H9 (cell line): ENCODE measurements at regions not wholly inside any gene's neighbourhood (a gene's known extent, or its start where the extent isn't known, plus 50 kb on each side); places are given as distances from the start of the nearest gene placed in this dataset.

ENCODE experiments used
- DNase-seq: peaks from one replicate; pipeline ENCODE4 v3.0.0-alpha.2; 2017
- H2AFZ ChIP-seq: one replicate; pipeline ENCODE4 v1.6.1; 2013; ENCODE audit warnings: mild to moderate bottlenecking, low read length, control low read depth, moderate library complexity
- H2AK5ac ChIP-seq: 2 replicates; pipeline ENCODE4 v1.6.1; 2013; ENCODE audit warnings: low read length, control low read depth, mixed read lengths; ENCODE audit not compliant: insufficient read length
- H2BK120ac ChIP-seq: one replicate; pipeline ENCODE4 v1.6.1; 2013; ENCODE audit warnings: low read depth, mild to moderate bottlenecking, low read length, control low read depth, inconsistent platforms; ENCODE audit not compliant: poor library complexity, severe bottlenecking
- H2BK12ac ChIP-seq: 2 replicates; pipeline ENCODE4 v1.6.1; 2013; ENCODE audit warnings: low read length, control low read depth, mixed read lengths, low read depth; ENCODE audit not compliant: insufficient read length
- H2BK15ac ChIP-seq: 2 replicates; pipeline ENCODE4 v1.6.1; 2013; ENCODE audit warnings: low read depth, low read length, control low read depth
- H2BK20ac ChIP-seq: one replicate; pipeline ENCODE4 v1.6.1; 2013; ENCODE audit warnings: low read depth, mild to moderate bottlenecking, low read length, control low read depth, inconsistent platforms; ENCODE audit not compliant: poor library complexity, severe bottlenecking
- H2BK5ac ChIP-seq: 2 replicates; pipeline ENCODE4 v1.6.1; 2013; ENCODE audit warnings: low read length, control low read depth, mixed read lengths; ENCODE audit not compliant: insufficient read length
- H3K14ac ChIP-seq: 2 replicates; pipeline ENCODE4 v1.6.1; 2013; ENCODE audit warnings: low read length, control low read depth; ENCODE audit not compliant: insufficient read depth
- H3K18ac ChIP-seq: 2 replicates; pipeline ENCODE4 v1.6.1; 2013; ENCODE audit warnings: low read depth, mild to moderate bottlenecking, mixed read lengths, low read length, control low read depth; ENCODE audit not compliant: insufficient read length
- H3K23ac ChIP-seq: 2 replicates; pipeline ENCODE4 v1.6.1; 2013; ENCODE audit warnings: low read length, control low read depth, mixed read lengths, low read depth; ENCODE audit not compliant: insufficient read length
- H3K23me2 ChIP-seq: 2 replicates; pipeline ENCODE4 v1.6.1; 2013; ENCODE audit warnings: low read depth, mild to moderate bottlenecking, mixed read lengths, low read length, control low read depth; ENCODE audit not compliant: insufficient read length, poor library complexity, severe bottlenecking
- H3K27ac ChIP-seq: 2 replicates; pipeline ENCODE4 v1.5.1; 2013; ENCODE audit warnings: low read length, control low read depth, mixed read lengths, low read depth; ENCODE audit not compliant: insufficient read length
- H3K27me3 ChIP-seq: 2 replicates; pipeline ENCODE4 v1.6.1; 2013; ENCODE audit warnings: low read length, control low read depth, inconsistent platforms; ENCODE audit not compliant: insufficient read depth
- H3K4ac ChIP-seq: 2 replicates; pipeline ENCODE4 v1.6.1; 2013; ENCODE audit warnings: low read depth, mild to moderate bottlenecking, control low read depth, inconsistent platforms, low read length, moderate library complexity
- H3K4me1 ChIP-seq: 2 replicates; pipeline ENCODE4 v1.6.1; 2013; ENCODE audit warnings: low read length, control low read depth, inconsistent platforms; ENCODE audit not compliant: insufficient read depth
- H3K4me2 ChIP-seq: 2 replicates; pipeline ENCODE4 v1.6.1; 2013; ENCODE audit warnings: low read length, control low read depth, mixed read lengths; ENCODE audit not compliant: insufficient read length, insufficient read depth
- H3K56ac ChIP-seq: 2 replicates; pipeline ENCODE4 v1.6.1; 2013; ENCODE audit warnings: low read depth, mild to moderate bottlenecking, mixed read lengths, low read length, control low read depth; ENCODE audit not compliant: insufficient read length
- H3K79me1 ChIP-seq: 2 replicates; pipeline ENCODE4 v1.6.1; 2013; ENCODE audit warnings: low read depth, mild to moderate bottlenecking, moderate library complexity, low read length, control low read depth, inconsistent platforms; ENCODE audit not compliant: insufficient read depth, poor library complexity, severe bottlenecking
- H3K79me2 ChIP-seq: 2 replicates; pipeline ENCODE4 v1.6.1; 2013; ENCODE audit warnings: low read length, control low read depth, inconsistent platforms; ENCODE audit not compliant: insufficient read depth
- H3K9ac ChIP-seq: 2 replicates; pipeline ENCODE4 v1.6.1; 2013; ENCODE audit warnings: low read length, control low read depth, mixed read lengths; ENCODE audit not compliant: insufficient read length; ENCODE audit errors: extremely low read depth
- H3K9me3 ChIP-seq: one replicate; pipeline ENCODE4 v1.6.1; 2013; ENCODE audit warnings: low read depth, low read length, inconsistent platforms; ENCODE audit not compliant: control insufficient read depth
- H3T11ph ChIP-seq: one replicate; pipeline ENCODE4 v1.6.1; 2013; ENCODE audit warnings: mild to moderate bottlenecking, low read length, control low read depth, inconsistent platforms
- H4K20me1 ChIP-seq: one replicate; pipeline ENCODE4 v1.6.1; 2013; ENCODE audit not compliant: control insufficient read depth, insufficient read length, insufficient read depth
- H4K5ac ChIP-seq: 2 replicates; pipeline ENCODE4 v1.6.1; 2013; ENCODE audit warnings: low read depth, mild to moderate bottlenecking, mixed read lengths, low read length, control low read depth; ENCODE audit not compliant: insufficient read length
- H4K8ac ChIP-seq: replicated peaks from 2 replicates; pipeline ENCODE4 v1.6.1; 2013; ENCODE audit warnings: low read length, control low read depth, mixed read lengths, low read depth; ENCODE audit not compliant: insufficient read length
- H4K91ac ChIP-seq: 2 replicates; pipeline ENCODE4 v1.6.1; 2013; ENCODE audit warnings: low read depth, mild to moderate bottlenecking, moderate library complexity, mixed read lengths, low read length, control low read depth; ENCODE audit not compliant: insufficient read length
- H3K27ac Mint-ChIP-seq, 3 experiments: 2 replicates in 2 of 3; 3 replicates in 1 of 3; pipeline ENCODE4 v1.8.0; 2020 to 2021; ENCODE audit warnings: mixed read lengths in 3 of 3, mild to moderate bottlenecking in 1 of 3, moderate library complexity in 1 of 3
- H3K27me3 Mint-ChIP-seq: 2 replicates; pipeline ENCODE4 v1.8.0; 2021; ENCODE audit warnings: low read depth, mild to moderate bottlenecking, moderate library complexity, mixed read lengths
- H3K36me3 Mint-ChIP-seq, 3 experiments: 2 replicates in 2 of 3; 3 replicates in 1 of 3; pipeline ENCODE4 v1.8.0; 2020 to 2021; ENCODE audit warnings: low read depth in 3 of 3, mixed read lengths in 3 of 3; ENCODE audit not compliant: insufficient read depth in 1 of 3
- H3K4me1 Mint-ChIP-seq, 2 experiments: 2 replicates each; pipeline ENCODE4 v1.8.0; 2020; ENCODE audit warnings: mixed read lengths in 2 of 2
- H3K4me3 Mint-ChIP-seq, 2 experiments: 2 replicates in 1 of 2; 3 replicates in 1 of 2; pipeline ENCODE4 v1.8.0; 2020 to 2021; ENCODE audit warnings: mild to moderate bottlenecking in 2 of 2, mixed read lengths in 2 of 2, moderate library complexity in 1 of 2
- H3K9me3 Mint-ChIP-seq, 2 experiments: 2 replicates in 1 of 2; 3 replicates in 1 of 2; pipeline ENCODE4 v1.8.0; 2020; ENCODE audit warnings: mild to moderate bottlenecking in 2 of 2, mixed read lengths in 2 of 2, moderate library complexity in 1 of 2
- WGBS: extraction: QIAGEN DNeasy Blood & Tissue Kit; methylation state at CpG from one replicate; pipeline ENCODE4 v1.1.7; 2013; ENCODE audit warnings: missing lambda C conversion rate, low lambda C conversion rate, mixed read lengths; ENCODE audit not compliant: insufficient read length; ENCODE audit errors: extremely low coverage; 5-methylcytosine and 5-hydroxymethylcytosine counted together
- TF ChIP-seq, protein P1 (sequence below): fragments of 200-600 bp; sonication (generic); conservative IDR thresholded peaks from 3 replicates; pipeline ENCODE4 v1.8.0; 2021; ENCODE audit warnings: antibody characterized with exemption, mild to moderate bottlenecking

DNA sequence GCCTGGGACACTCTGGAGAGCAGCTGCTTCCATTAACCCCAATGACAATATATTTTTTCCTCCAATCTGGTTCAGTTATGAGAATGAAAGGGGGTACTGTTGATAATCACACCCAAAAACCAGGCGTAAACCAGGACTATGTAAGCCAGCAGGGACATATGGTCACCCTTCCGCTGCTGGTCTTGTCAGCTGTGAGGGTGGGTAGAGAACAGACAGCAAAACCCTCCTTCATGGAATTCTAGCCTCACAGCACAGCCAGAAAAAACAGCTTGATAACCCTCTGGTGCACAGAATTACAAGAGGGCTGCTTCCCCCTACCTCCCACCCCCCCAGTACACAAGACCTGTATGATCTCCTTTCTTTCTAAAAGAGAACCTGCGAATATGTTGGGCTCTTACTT is 368.8 kb upstream of the ZMIZ1 start:
- Histone ChIP-seq H3K9ac (no peak overlapping the region), H3K4me2 (no peak overlapping the region), H2BK12ac (no peak overlapping the region), H2BK5ac (no peak overlapping the region), H3K27me3 (no peaks in the 10 kb centered on the region), H3K23me2 (no peaks in the 10 kb centered on the region), H2BK120ac (no peak overlapping the region), H3K18ac (no peak overlapping the region), H3K23ac (no peak overlapping the region), H3K9me3 (no peaks in the 10 kb centered on the region), H4K8ac (no peak overlapping the region), H3T11ph (no peak overlapping the region), H3K14ac (no peak overlapping the region), H3K79me2 (no peaks in the 10 kb centered on the region), H3K56ac (no peak overlapping the region), H2BK15ac (no peak overlapping the region), H4K5ac (no peak overlapping the region), H3K79me1 (no peaks in the 10 kb centered on the region), H4K91ac (no peak overlapping the region), H4K20me1 (no peaks in the 10 kb centered on the region), H2AK5ac (no peak overlapping the region), H2AFZ (no peak overlapping the region), H3K4ac (no peak overlapping the region), H3K4me1 (no peaks in the 10 kb centered on the region), H3K27ac (no peak overlapping the region), H2BK20ac (no peak overlapping the region)
- Mint-ChIP-seq H3K9me3 (no peaks in the 10 kb centered on the region), H3K27me3 (peaks cover 10% of the 10 kb centered on the region), H3K27ac (no peak overlapping the region), H3K4me1 (no peaks in the 10 kb centered on the region), H3K4me3 (no peak overlapping the region), H3K36me3 (no peaks in the 10 kb centered on the region)
- no CpG with 5 or more reads among the region's 3 CpGs for WGBS
- DNase-seq, result no peak
- TF ChIP-seq, protein P1, sequence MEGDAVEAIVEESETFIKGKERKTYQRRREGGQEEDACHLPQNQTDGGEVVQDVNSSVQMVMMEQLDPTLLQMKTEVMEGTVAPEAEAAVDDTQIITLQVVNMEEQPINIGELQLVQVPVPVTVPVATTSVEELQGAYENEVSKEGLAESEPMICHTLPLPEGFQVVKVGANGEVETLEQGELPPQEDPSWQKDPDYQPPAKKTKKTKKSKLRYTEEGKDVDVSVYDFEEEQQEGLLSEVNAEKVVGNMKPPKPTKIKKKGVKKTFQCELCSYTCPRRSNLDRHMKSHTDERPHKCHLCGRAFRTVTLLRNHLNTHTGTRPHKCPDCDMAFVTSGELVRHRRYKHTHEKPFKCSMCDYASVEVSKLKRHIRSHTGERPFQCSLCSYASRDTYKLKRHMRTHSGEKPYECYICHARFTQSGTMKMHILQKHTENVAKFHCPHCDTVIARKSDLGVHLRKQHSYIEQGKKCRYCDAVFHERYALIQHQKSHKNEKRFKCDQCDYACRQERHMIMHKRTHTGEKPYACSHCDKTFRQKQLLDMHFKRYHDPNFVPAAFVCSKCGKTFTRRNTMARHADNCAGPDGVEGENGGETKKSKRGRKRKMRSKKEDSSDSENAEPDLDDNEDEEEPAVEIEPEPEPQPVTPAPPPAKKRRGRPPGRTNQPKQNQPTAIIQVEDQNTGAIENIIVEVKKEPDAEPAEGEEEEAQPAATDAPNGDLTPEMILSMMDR, result no peak
